ENCODE measurements at regions not wholly inside any gene's neighbourhood (a gene's known extent, or its start where the extent isn't known, plus 50 kb on each side); places are given as distances from the start of the nearest gene placed in this dataset.

DNA sequence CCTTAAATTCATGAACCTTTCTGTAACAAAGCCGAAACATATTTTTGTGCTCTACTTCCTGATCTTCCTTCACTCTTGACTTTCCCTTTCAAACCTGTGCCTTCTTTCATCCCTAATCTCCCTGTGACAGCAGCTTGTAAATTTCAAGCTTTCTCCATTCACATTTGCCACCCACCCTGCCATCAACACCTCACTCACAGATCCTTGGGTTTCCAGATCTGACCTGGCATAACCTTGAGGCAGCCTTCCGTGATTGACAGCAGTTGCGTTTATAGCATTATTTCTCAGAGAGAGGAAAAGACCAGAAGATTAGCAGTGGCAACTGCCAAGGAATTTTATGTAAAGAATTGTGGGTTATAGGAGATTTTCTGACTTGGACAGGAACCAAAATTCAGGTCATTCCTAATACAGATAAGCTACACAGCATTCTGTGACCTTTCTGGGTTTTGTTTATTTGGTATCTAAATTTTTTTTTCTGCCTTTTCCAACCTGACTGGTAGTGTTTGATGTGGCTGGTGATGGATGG lies 260.0 kb downstream of the NR2F1-AS1 start:
- TF ChIP-seq IRF2 (CRISPR knock-in tag; IDR thresholded peaks at IDR 0.05; ENCODE audit: borderline replicate concordance, low read depth), result no peak
- TF ChIP-seq, protein P1, sequence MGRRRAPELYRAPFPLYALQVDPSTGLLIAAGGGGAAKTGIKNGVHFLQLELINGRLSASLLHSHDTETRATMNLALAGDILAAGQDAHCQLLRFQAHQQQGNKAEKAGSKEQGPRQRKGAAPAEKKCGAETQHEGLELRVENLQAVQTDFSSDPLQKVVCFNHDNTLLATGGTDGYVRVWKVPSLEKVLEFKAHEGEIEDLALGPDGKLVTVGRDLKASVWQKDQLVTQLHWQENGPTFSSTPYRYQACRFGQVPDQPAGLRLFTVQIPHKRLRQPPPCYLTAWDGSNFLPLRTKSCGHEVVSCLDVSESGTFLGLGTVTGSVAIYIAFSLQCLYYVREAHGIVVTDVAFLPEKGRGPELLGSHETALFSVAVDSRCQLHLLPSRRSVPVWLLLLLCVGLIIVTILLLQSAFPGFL (CRISPR knock-in tag; IDR thresholded peaks at IDR 0.05; ENCODE audit: borderline replicate concordance), result no peak
